ENCODE measurements at regions not wholly inside any gene's neighbourhood (a gene's known extent, or its start where the extent isn't known, plus 50 kb on each side); places are given as distances from the start of the nearest gene placed in this dataset.

GRCh38 chr2:51855683-51856082 lies 823.8 kb upstream of the NRXN1 start:
- TF ChIP-seq CTCF (IDR thresholded peaks at IDR 0.05; ENCODE audit: low read length) (no peak), EZH2 (optimal IDR thresholded peaks at IDR 0.05; ENCODE audit: low read depth, low read length) (no peak)
